HG03378 (cell line): ENCODE measurements at regions not wholly inside any gene's neighbourhood (a gene's known extent, or its start where the extent isn't known, plus 50 kb on each side); places are given as distances from the start of the nearest gene placed in this dataset.
A peak's percentile ranks its signal among the peaks of the same experiment; 100 is the strongest.
"Not testable (repeated sequence)": the region's sequence is repeated elsewhere in the genome, so short reads cannot be mapped to it uniquely, and the experiment has no call there.

ENCODE experiments used
- ATAC-seq: cut with Tn5 transposase; IDR thresholded peaks from one replicate; pipeline ENCODE4 v1.9.1; 2021; ENCODE audit warnings: mild to moderate bottlenecking, moderate library complexity; ENCODE audit not compliant: unreplicated experiment

DNA sequence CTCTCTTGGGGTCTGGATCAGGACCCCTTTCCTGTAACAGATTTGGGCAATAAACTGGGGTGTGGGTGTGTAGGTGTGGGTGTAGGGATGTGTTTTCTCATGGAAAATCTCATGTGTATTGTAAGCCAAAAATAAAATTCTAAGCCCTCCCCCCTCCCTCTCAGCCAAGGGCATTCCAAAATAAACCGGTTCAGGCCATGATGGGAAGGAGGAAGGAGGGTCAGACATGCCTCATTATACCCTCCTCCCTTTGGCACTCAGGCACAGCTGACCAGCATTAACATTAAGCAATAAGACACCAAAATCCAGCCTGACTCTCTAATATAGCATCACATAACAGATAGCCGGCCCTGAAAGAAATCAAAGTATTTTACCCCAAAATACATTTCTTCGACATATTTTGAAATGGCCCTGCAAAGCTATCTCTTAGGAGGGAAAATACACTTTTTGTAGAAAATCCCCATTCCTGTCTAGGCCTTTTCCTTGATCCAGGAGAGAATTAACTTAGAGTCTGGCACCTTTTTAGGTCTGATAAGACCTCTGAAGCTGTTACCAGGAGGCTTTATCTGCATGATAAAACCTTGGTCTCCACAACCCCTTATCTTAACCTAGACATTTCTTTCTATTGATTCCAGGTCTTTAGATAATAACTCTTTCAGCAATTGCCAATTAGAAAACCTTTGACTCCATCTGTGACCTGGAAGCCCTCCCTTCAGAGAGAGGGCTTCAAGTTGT is 128.7 kb upstream of the COL5A2 start:
- no peak for ATAC-seq

DNA sequence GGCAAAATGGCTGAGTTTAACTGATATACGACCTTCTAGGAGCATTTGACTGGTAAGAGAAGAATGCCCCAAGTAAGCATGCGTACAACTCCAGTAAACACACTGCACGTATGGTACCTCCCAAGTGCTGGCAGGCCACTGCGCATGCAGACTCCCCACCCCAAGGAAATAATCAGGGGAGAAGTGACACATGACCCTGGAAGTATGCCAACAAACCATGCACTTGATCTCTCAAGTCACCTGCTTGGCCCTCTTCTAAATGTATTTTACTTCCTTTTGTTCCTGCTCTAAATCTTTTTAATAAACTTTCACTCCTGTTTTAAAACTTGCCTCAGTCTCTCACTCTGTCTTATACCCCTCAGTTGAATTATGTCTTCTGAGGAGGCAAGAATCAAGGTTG is 129.8 kb upstream of the COL5A2 start:
- no peak for ATAC-seq

DNA sequence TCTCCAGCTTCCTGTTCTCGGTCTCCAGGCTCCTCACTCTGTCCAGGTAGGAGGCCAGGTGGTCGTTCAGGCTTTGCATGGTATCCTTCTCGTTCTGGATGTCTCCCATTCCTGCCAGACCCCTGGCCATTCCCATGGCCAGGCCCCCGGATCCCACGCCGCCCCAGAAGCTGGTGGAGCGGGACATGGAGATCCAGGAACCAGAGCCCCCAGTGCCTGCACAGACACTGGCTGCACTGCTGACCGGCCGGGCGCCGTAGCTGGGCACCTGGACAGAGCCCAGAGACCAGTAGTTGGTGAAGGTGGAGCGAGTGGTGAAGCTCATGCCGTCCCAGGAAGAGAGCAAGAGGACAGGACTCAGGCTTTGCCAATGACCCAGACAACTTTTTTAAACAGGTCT is 129.1 kb upstream of the WDR75 start:
- no peak for ATAC-seq

DNA sequence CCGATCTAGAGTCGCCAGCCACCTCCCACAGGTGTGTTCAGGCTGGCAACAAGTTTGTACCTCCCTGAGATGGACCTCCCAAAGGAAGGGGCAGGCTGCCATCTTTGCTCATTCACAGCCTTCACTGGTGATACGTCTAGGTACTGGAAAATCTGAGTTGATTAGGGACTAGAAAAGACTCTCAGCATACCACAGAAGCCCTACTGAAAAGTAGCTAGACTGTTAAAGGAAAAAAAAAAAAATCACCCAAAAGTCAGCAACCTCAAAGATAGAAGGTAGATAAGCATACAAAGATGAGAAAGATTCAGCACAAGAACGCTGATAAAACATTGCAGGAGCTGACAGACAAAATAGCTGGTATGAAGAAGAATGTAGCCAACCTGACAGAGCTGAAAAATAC is 128.6 kb upstream of the WDR75 start:
- no peak for ATAC-seq

DNA sequence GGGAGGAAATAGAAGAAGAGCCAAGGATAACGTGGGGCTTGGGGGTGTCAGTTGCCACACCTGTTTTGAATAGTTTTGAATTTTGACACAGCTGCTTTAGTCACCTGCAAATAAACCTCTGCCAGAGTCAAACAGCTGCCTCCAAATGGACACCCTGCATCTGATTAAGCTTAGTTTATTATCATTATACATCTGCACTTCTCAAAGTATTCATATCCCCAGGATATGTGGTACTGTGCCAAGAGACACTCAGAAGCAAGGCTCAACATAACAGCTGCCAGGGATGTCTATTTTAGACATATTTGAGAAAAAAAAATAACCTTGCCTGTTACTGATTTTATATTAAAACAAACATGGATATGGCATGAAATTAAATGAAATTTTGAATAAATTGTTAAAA is 122.5 kb upstream of the WDR75 start:
- no peak for ATAC-seq

DNA sequence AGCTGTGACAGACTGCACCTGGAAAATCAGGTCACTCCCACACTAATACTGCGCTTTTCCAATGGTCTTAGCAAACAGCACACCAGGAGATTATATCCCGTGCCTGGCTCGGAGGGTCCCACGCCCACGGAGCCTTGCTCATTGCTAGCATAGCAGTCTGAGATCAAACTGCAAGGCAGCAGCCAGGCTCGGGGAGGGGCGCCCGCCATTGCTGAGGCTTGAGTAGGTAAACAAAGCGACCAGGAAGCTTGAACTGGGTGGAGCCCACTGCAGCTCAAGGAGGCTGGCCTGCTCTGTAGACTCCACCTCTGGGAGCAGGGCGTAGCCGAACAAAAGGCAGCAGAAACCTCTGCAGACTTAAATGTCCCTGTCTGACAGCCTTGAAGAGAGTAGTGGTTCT is 121.8 kb upstream of the WDR75 start:
- not testable (repeated sequence) for ATAC-seq

DNA sequence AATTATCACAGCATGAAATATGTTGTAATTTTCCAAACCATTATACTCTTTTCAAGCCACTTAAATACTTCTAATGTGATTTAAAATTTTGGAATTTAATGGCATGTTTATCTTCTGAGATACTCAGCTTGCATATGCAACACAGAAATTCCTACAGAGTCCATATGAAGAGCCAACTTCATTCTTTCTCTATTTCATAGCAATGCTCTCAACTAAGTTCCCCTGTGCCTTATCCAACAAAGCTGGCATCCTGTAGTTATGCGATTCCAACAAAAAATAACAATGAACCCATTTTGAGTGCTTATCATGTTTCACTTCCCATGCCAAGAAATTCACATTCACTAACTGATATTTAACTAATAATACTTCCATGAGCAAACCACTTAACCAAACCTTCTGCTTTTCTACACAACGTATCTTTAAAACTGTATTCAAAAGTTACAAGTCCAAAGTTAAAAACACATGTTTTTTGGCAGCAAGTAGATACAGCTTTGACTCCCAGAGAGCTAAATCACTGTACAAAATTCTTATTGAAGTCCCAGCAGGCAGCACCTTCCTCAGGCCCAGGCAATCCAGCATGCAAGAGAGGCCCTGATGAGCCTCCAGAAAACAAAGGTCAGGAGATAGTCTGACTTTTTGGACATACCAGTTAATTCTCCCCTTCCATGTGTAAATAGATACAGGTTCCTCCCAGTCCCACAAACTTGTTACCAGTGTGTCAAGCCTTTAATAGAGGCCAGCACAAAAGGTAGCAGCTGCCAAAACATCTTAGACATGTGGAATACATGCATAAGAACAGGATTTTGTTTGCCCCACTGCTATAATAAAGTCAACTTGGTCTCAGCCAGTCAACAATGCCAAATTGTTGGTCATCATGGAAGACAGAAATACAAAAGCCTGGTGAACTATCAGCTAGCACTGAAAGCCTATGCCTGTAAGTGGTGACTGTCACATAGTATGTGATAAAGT is 113.1 kb upstream of the WDR75 start:
- ATAC-seq: no peak

DNA sequence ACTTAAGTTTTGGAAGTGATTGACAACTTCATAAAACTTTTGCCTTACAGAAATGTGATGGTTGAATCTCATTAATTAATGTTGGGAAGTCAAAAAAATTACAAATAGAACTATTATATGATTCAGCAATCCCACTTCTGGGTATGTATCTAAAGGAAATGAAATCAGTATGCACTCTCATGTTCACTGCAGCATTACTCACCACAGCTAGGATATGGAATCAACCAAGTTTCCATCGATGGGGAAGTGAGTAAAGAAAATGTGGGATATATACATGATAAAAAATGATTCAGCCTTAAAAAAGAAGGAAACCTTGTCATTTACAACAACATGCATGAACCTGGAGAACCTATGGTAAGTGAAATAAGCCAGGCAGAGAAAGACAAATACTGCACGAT is 112.4 kb upstream of the WDR75 start:
- no peak for ATAC-seq

DNA sequence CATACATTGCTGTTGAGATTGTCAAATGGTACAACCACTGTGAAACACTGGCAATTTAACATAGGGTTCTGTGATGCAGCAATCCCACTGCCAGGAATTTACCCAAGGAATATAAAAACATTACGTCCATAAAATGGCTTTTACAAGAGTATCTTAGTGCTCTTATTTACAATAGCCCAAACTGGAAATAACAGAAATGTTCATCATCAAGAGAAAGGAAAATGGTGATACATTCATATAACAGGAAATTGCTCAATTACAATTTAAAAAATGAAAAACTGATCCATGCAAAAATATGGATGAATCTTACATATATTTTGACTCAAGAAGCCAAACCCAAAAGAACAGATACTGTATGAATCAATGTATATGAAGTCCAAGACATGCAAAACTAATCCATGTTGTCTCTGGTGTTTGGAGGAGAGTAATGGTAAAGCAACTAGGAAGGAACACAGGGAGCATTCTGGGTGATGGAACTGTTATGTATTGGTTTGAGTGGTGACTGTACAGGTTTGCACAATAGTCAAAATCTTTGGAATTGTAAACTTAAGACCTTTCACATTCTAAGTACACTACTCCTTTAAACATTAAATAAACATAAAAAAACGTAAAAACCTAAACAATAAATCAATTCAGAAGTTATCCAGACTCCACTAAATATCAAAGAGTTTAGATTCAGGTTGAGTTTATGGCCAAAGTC is 104.8 kb upstream of the WDR75 start:
- ATAC-seq: no peak

DNA sequence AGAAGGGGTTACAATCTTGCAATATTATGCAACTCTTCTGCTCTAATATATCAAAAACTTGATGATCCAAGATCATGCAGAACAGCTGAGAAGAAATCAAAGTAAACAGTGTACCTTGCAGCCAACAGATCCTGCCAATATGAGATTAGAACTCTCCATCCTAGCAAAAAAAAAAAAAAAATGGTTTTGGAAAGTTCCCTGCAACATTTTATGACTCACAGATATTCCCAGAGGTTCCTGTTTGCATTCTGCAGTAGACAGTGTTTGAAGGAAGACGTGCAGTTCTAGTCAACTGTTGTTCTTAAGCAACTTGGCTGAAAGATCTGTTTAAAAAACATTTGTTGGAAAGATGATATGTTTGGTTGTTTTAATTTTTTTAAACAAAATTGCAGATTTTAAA is 103.6 kb upstream of the WDR75 start:
- ATAC-seq: no peak

DNA sequence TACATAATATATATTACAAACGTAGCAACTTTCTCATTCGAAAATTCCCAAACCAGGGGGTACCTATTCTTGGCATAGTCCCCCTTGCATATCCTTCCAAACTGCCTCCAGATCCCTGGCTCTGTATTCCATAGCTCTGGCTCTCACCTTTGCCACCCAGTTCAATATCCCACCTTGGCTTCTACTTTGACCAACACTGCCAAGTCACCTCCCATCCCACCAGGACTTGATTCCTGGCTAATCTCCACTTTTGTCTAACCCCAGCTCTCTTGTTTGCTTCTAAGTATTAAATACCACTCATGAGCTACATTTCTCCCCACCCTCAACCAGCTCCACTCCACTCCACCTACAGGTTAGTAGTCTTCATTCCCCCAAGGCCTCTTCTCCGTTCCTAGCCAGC is 103.2 kb upstream of the WDR75 start:
- ATAC-seq: no peak

DNA sequence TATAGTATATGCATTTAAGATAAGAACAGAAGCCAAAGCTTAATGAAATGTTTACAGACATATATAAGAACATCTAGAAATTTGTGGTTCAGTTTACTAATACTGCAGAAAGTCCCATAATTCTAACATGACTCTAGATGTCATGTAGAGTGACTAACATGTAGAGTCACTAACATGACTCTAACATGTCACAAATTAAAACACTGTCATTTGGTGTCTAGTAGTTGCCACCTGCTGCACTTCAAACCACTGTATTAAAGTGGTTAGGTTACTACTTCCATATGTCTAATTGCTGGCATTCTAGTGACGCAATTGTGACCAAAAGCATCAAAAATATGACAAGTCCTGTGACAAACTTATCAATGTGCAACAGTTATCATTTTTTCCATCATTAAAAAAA is 100.2 kb upstream of the WDR75 start:
- ATAC-seq: no peak

DNA sequence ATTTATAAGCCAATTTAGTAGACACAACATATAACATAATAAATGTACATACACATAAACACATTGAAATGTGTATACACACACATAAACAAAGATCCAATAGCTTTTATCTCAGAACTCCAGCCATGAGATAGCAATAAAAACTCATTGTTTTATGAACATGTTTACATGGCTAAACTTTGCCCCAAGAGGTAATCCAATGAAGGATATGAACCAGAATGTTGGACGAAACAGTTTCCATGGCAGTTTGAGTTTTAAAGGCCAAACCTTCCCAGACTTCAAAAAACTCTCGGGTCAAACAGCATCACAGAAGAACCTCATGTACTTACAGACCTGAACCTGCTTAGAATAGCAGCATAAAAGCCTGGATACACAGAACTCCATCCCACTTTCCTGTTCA is 97.2 kb upstream of the WDR75 start:
- no peak for ATAC-seq

DNA sequence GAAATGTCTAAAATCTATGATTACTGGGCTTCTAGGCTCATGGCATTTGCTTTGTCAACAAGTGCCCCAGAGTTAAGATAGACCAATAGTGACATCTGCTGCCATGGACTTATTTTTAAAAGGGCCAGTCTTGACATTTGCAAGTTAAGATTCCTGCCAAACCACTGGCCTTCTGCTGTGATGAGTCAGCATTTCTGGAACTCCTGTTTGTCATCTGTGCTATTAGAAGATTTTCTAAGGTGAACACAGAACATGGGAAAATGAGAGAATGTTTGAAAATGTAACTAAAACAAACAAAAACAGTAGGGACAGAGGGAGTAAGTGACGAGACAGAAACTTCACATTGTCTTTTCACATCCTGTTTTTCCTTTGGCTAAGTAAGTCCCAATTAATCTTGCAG is 93.7 kb upstream of the WDR75 start:
- ATAC-seq: peak; percentile 76

DNA sequence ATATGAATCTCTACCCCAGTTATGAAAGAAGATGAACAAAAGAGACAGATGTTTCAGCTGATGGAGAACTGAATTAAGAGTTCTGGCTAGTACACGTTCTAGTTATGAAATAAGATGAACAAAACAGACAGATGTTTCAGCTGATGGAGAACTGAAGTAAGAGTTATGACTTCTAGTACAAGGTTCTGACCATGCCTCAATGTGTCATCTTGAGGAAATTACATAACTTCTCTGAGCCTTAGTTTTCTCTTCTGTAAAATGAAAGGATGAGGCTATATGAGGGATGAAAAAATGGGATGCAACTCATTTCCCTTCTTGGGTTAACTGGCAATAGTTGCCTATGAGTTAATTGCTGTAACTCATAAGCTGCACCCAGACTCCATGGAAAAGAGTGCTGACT is 92.9 kb upstream of the WDR75 start:
- no peak for ATAC-seq

DNA sequence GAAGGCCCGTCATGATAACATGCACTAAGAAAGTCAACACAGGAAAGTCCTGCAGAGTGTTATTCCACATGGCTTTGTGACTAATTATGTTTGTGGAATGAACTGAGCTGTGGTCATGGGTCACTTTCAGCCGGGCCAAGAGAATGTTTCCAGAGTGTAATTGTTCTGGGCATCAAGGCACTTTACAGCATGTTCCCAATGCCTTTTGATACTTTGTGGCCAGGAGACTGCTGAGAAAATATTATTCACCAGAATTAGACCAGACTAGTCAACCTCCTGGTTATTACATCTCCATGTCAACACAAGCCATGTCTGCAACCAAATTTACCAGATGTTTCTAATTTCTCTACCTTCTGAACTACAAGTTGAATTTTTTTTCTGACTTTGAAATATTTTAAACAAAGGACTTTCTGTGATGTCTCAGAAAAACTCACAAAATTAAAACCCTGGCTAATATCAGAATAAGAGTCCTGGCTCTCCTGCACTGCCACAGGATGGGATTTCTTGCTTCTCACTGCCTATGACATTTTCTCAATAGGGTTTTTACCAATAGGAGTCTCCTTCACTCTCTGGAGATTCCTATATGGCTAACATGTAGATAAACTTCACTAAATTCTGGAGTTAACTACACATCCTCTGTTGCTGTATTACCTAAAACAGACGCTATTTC is 90.6 kb upstream of the WDR75 start:
- no peak for ATAC-seq

DNA sequence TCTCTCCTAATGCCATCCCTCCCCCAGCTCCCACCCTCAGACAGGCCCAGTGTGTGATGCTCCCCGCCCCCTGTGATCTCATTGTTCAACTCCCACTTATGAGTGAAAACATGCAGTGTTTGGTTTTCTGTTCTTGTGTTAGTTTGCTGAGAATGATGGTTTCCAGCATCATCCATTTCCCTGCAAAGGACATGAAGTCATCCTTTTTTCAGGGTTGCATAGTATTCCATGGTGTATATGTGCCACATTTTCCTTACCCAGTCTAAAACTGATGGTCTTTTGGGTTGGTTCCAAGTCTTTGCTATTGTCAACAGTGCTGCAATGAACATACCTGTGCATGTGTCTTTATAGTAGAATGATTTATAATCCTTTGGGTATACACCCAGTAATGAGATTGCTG is 89.3 kb upstream of the WDR75 start:
- not testable (repeated sequence) for ATAC-seq

DNA sequence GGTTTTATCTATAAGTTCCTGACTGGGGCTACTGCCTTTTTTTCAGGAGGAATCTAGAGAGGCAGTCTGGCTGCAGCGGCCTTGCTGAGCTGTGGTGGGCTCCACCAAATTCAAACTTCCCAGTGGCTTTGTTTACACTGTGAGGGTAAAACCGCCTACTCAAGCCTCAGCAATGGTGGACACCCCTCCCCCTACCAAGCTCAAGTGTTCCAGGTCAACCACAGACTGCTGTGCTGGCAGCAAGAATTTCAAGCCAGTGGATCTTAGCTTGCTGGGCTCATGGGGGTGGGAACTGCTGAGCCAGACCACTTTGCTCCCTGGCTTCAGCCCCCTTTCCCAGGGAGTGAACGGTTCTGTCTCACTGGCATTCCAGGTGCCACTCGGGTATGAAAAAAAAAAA is 83.9 kb upstream of the WDR75 start:
- ATAC-seq: not testable (repeated sequence)

DNA sequence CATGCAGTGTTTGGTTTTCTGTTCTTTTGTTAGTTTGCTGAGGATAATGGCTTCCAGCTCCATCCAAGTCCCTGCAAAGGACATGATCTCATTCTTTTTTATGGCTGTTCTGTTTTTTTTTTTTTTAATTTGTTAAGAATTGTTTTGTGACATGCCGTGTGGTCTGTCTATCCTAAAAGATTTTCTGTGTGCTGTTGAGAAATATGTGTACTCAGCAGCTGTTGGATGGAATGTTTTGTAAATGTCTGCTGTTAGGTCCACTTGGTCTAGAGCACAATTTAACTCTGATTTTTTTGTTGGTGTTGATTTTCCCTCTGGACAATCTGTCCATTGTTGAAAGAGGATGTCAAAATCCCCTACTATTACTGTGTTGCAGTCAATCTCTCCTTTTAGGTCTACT is 80.4 kb upstream of the WDR75 start:
- ATAC-seq: no peak

DNA sequence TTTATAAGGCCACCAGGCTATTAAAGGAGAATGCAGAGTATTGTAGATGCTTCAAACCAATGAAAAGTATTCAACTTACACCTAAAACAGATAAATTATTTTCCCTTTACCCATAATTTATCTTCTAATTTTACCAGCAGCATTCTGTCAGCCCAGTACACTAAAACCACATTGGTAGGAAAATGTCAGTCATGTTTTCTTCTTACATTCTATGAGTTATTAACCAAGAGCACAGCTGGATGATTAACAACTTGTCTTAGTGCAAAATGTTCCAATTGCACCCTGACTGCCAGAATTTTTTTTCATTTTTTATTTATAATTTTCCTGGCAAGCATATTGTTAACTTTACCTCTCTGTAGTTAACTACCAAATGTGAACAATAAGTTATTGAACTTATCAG is 79.0 kb upstream of the WDR75 start:
- no peak for ATAC-seq

DNA sequence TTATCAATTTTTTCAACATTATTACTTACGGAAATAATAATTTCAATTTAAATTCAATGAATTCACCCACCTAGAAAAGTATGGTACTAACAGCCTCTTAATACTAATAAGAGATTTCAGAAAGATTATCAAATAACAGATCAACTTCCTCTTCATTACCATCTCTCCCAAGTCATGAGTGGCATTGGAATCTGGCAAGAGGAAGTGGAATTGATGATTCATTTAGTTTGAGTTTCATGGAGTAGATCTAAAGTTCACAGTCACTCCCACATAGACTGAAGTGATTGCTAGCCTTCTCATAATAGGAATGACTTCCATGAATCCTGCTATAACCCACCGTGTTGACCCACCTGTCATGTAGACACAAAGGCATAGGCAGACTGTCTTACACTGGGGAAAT is 77.7 kb upstream of the WDR75 start:
- ATAC-seq: no peak
